GM23248 (cell line): ENCODE measurements at regions not wholly inside any gene's neighbourhood (a gene's known extent, or its start where the extent isn't known, plus 50 kb on each side); places are given as distances from the start of the nearest gene placed in this dataset.

Experiments
- DNase-seq: peaks from one replicate; pipeline ENCODE4 v3.0.0-alpha.2; 2015
- H2AFZ ChIP-seq: fragments of 200-600 bp; sonication (generic); 2 replicates; pipeline ENCODE4 v1.6.1; 2016; ENCODE audit warnings: antibody characterized with exemption
- H3F3A ChIP-seq: fragments of 200-600 bp; sonication (generic); 2 replicates; pipeline ENCODE4 v1.6.1; 2016; ENCODE audit warnings: mild to moderate bottlenecking, antibody characterized with exemption, mixed run types; ENCODE audit not compliant: insufficient read depth
- H3K27ac ChIP-seq: fragments of 200-600 bp; sonication (generic); 2 replicates; pipeline ENCODE4 v1.5.1; 2016; ENCODE audit warnings: mild to moderate bottlenecking
- H3K27me3 ChIP-seq: fragments of 200-600 bp; sonication (generic); replicated peaks from 2 replicates; pipeline ENCODE4 v1.6.1; 2016; ENCODE audit warnings: mild to moderate bottlenecking; ENCODE audit not compliant: insufficient read depth
- H3K36me3 ChIP-seq: fragments of 200-600 bp; sonication (generic); 2 replicates; pipeline ENCODE4 v1.6.1; 2016; ENCODE audit warnings: low read depth, mild to moderate bottlenecking
- H3K4me1 ChIP-seq: fragments of 200-600 bp; sonication (generic); 2 replicates; pipeline ENCODE4 v1.6.1; 2016; ENCODE audit warnings: mild to moderate bottlenecking; ENCODE audit not compliant: insufficient read depth
- H3K4me2 ChIP-seq: fragments of 200-600 bp; sonication (generic); one replicate; pipeline ENCODE4 v1.6.1; 2016; ENCODE audit warnings: mild to moderate bottlenecking; ENCODE audit not compliant: unreplicated experiment
- H3K4me3 ChIP-seq: fragments of 200-600 bp; sonication (generic); 2 replicates; pipeline ENCODE4 v1.5.1; 2016; ENCODE audit warnings: mild to moderate bottlenecking
- H3K79me2 ChIP-seq: fragments of 200-600 bp; sonication (generic); 2 replicates; pipeline ENCODE4 v1.6.1; 2016; ENCODE audit warnings: mild to moderate bottlenecking; ENCODE audit not compliant: insufficient read depth
- H3K9ac ChIP-seq: fragments of 200-600 bp; sonication (generic); 2 replicates; pipeline ENCODE4 v1.6.1; 2016; ENCODE audit warnings: mild to moderate bottlenecking
- H3K9me2 ChIP-seq: fragments of 200-600 bp; sonication (generic); 2 replicates; pipeline ENCODE4 v1.6.1; 2016; ENCODE audit warnings: mixed run types, mild to moderate bottlenecking, moderate library complexity; ENCODE audit not compliant: insufficient read depth
- H3K9me3 ChIP-seq: fragments of 200-600 bp; sonication (generic); one replicate; pipeline ENCODE4 v1.6.1; 2017; ENCODE audit warnings: low read depth
- H4K20me1 ChIP-seq: fragments of 200-600 bp; sonication (generic); 2 replicates; pipeline ENCODE4 v1.6.0; 2016; ENCODE audit not compliant: insufficient read depth
- EZH2 ChIP-seq: fragments of 200-600 bp; sonication (generic); IDR thresholded peaks from 2 replicates; pipeline ENCODE4 v1.6.1; 2018; ENCODE audit warnings: antibody characterized with exemption, mild to moderate bottlenecking; ENCODE audit not compliant: insufficient read depth, poor library complexity, severe bottlenecking
- EZH2phosphoT487 ChIP-seq: fragments of 200-600 bp; sonication (generic); IDR thresholded peaks from 2 replicates; pipeline ENCODE4 v1.6.1; 2018; ENCODE audit warnings: antibody characterized with exemption, moderate library complexity, mild to moderate bottlenecking, low read depth; ENCODE audit not compliant: insufficient read depth
- WGBS, 2 experiments: methylation state at CpG; one replicate each; pipeline ENCODE4 v1.1.6; 2015 to 2017; ENCODE audit warnings: low lambda C conversion rate in 2 of 2, low coverage in 1 of 2; ENCODE audit errors: missing lambda C conversion rate in 2 of 2; 5-methylcytosine and 5-hydroxymethylcytosine counted together
- in situ Hi-C: fragments of 300-500 bp; cut with MboI; formaldehyde crosslinking; loops from 2 replicates; pipeline ENCODE4 v1.15.0; 2020

GRCh38 chr5:8934455-8934854 lies 611.4 kb downstream of the SEMA5A start:
- Histone ChIP-seq H4K20me1 (no peaks in the 10 kb centered on the region), H3K36me3 (no peaks in the 10 kb centered on the region), H3K9me3 (no peaks in the 10 kb centered on the region), H3K4me3 (no peak overlapping the region), H3K27ac (no peak overlapping the region), H3K79me2 (no peaks in the 10 kb centered on the region), H3K9ac (no peak overlapping the region), H3K4me1 (no peaks in the 10 kb centered on the region), H3K9me2 (no peaks in the 10 kb centered on the region), H3K27me3 (no peaks in the 10 kb centered on the region), H2AFZ (no peak overlapping the region), H3K4me2 (no peak overlapping the region), H3F3A (no peaks in the 10 kb centered on the region)
- TF ChIP-seq EZH2phosphoT487 (no peak), EZH2 (no peak)
- WGBS, 2 experiments: 65 to 86% methylated on average over 1 of the region's 1 CpG
- in situ Hi-C loops: no loop called here
- DNase-seq: no peak

DNA sequence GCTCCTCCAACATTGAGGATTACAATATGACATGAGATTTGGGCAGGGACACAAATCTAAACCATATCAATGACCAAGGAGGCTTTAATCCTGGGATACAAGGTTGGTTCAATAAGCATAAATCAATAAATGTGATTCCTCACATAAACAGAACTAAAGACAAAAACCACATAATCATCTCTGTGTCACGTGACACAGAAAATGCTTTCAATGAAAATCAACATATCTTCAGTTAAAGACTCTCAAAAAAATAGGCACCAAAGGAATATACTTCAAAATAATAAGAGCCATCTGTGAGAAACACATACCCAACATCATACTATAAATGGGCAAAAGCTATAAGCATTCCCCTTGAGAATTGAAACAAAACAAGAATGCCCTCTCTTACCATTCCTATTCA lies 604.9 kb downstream of the SEMA5A start:
- no peaks in the 10 kb centered on the region for H3K9me2 ChIP-seq
- peaks cover 9% of the 10 kb centered on the region; the same call in 1 of the 2 replicates for H3K4me1 ChIP-seq
- no peaks in the 10 kb centered on the region for H3K27me3 ChIP-seq
- no peaks in the 10 kb centered on the region for H3F3A ChIP-seq
- H2AFZ ChIP-seq: no peak overlapping the region
- DNase-seq: no peak
- TF ChIP-seq EZH2: no peak
- TF ChIP-seq EZH2phosphoT487: no peak
- no peaks in the 10 kb centered on the region for H3K9me3 ChIP-seq
- no peaks in the 10 kb centered on the region for H3K79me2 ChIP-seq
- no peak overlapping the region for H3K4me3 ChIP-seq
- H3K36me3 ChIP-seq: no peaks in the 10 kb centered on the region
- H3K4me2 ChIP-seq: no peak overlapping the region
- no peak overlapping the region for H3K9ac ChIP-seq
- H4K20me1 ChIP-seq: no peaks in the 10 kb centered on the region
- in situ Hi-C loops: no loop called here
- H3K27ac ChIP-seq: no peak overlapping the region
- 32 to 43% methylated on average over 1 of the region's 1 CpG for WGBS, 2 experiments

DNA sequence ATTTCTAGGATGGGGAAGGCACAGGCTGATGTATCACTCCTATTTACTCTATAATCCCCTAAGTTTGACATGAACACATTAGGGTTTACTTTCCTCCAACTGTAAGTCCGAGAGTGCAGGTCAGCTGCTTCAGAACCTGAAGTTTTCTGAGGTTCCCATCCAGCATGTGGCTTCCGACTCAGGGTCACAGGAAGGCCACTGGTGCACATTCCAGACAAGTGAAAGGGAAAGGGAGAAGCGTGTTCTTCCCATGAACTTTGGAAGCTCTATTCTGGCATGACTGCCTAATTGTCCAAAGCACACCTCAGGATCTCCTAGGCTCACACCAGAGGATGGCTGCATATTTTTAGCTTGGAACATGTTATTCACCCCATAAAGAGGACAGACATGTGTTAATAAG lies 602.6 kb downstream of the SEMA5A start:
- Histone ChIP-seq H3K4me2 (no peak overlapping the region), H3K4me1 (peaks cover 9% of the 10 kb centered on the region; the same call in 1 of the 2 replicates), H2AFZ (no peak overlapping the region), H4K20me1 (no peaks in the 10 kb centered on the region), H3K9me2 (no peaks in the 10 kb centered on the region), H3K27me3 (no peaks in the 10 kb centered on the region), H3F3A (no peaks in the 10 kb centered on the region), H3K9ac (no peak overlapping the region), H3K9me3 (no peaks in the 10 kb centered on the region), H3K4me3 (no peak overlapping the region), H3K36me3 (no peaks in the 10 kb centered on the region), H3K27ac (no peak overlapping the region), H3K79me2 (no peaks in the 10 kb centered on the region)
- TF ChIP-seq EZH2phosphoT487: no peak
- no peak for TF ChIP-seq EZH2
- DNase-seq: no peak
- 73 to 82% methylated on average over 3 of the region's 3 CpGs for WGBS, 2 experiments
- in situ Hi-C loops: no loop called here

- peak; percentile 24 for DNase-seq
- Histone ChIP-seq H3K27me3 (no peaks in the 10 kb centered on the region), H3K4me1 (peaks cover 9% of the 10 kb centered on the region; the same call in 1 of the 2 replicates), H3K9me3 (no peaks in the 10 kb centered on the region), H3F3A (no peaks in the 10 kb centered on the region), H4K20me1 (no peaks in the 10 kb centered on the region), H3K4me2 (no peak overlapping the region), H3K27ac (no peak overlapping the region), H3K9me2 (no peaks in the 10 kb centered on the region), H3K4me3 (no peak overlapping the region), H3K36me3 (no peaks in the 10 kb centered on the region), H3K79me2 (no peaks in the 10 kb centered on the region), H2AFZ (no peak overlapping the region), H3K9ac (no peak overlapping the region)
- TF ChIP-seq EZH2phosphoT487 (no peak), EZH2 (no peak)
- in situ Hi-C loops: no loop called here
- 80 to 86% methylated on average over 4 of the region's 4 CpGs for WGBS, 2 experiments
Measured at GRCh38 chr5:8944005-8944404, 601.9 kb downstream of the SEMA5A start.

GRCh38 chr5:8945972-8946371 lies 599.9 kb downstream of the SEMA5A start:
- peaks cover 9% of the 10 kb centered on the region; the same call in 1 of the 2 replicates for H3K4me1 ChIP-seq
- H4K20me1 ChIP-seq: no peaks in the 10 kb centered on the region
- no peak overlapping the region for H3K9ac ChIP-seq
- no peaks in the 10 kb centered on the region for H3K27me3 ChIP-seq
- no peak overlapping the region for H3K4me3 ChIP-seq
- WGBS, 2 experiments: 83 to 93% methylated on average over 2 of the region's 2 CpGs
- TF ChIP-seq EZH2phosphoT487 (no peak), EZH2 (no peak)
- no peaks in the 10 kb centered on the region for H3K9me3 ChIP-seq
- H2AFZ ChIP-seq: no peak overlapping the region
- DNase-seq: no peak
- no peak overlapping the region for H3K27ac ChIP-seq
- H3K79me2 ChIP-seq: no peaks in the 10 kb centered on the region
- no peak overlapping the region for H3K4me2 ChIP-seq
- H3K9me2 ChIP-seq: no peaks in the 10 kb centered on the region
- H3K36me3 ChIP-seq: no peaks in the 10 kb centered on the region
- in situ Hi-C loops: no loop called here
- no peaks in the 10 kb centered on the region for H3F3A ChIP-seq
